Fibroblast of mammary gland (primary cell): ENCODE measurements at regions not wholly inside any gene's neighbourhood (a gene's known extent, or its start where the extent isn't known, plus 50 kb on each side); places are given as distances from the start of the nearest gene placed in this dataset.

Experiments
- DNase-seq: peaks from one replicate; pipeline ENCODE4 v3.0.0-alpha.2; 2010; ENCODE audit warnings: low read depth
- H3K4me3 ChIP-seq: 2 replicates; pipeline ENCODE4 v1.5.1; 2011; ENCODE audit warnings: low read depth, mild to moderate bottlenecking, low read length, moderate library complexity; ENCODE audit not compliant: control insufficient read depth
- CTCF ChIP-seq: conservative IDR thresholded peaks from 2 replicates; pipeline ENCODE4 v1.5.1; 2011; ENCODE audit warnings: low read depth, low read length, inconsistent platforms; ENCODE audit not compliant: control insufficient read depth, insufficient read depth

- peak; percentile 73 for DNase-seq
- TF ChIP-seq CTCF: no peak
- no peak overlapping the region for H3K4me3 ChIP-seq
Observed at GRCh38 chr6:166056637-166057036, 111.0 kb downstream of the TBXT start.

- no peak for DNase-seq
- H3K4me3 ChIP-seq: no peak overlapping the region
- no peak for TF ChIP-seq CTCF
Observed at GRCh38 chr6:166055801-166056200, 111.8 kb downstream of the TBXT start.

GRCh38 chr6:166052837-166053236 is 114.8 kb downstream of the TBXT start:
- no peak for TF ChIP-seq CTCF
- DNase-seq: no peak
- H3K4me3 ChIP-seq: no peak overlapping the region

- H3K4me3 ChIP-seq: no peak overlapping the region
- DNase-seq: no peak
Observed at GRCh38 chr6:166050559-166050958, 117.1 kb downstream of the TBXT start.

GRCh38 chr6:166046982-166047381 is 120.7 kb downstream of the TBXT start:
- DNase-seq: no peak
- no peak overlapping the region for H3K4me3 ChIP-seq
- no peak for TF ChIP-seq CTCF

More at GRCh38 chr6:166050559-166050958, 117.1 kb downstream of the TBXT start:
- no peak for TF ChIP-seq CTCF

- TF ChIP-seq CTCF: no peak
- no peak overlapping the region for H3K4me3 ChIP-seq
- peak; percentile 91 for DNase-seq
Observed at GRCh38 chr6:166046226-166046625, 121.4 kb downstream of the TBXT start.

GRCh38 chr6:166045860-166046200 is 121.8 kb downstream of the TBXT start:
- DNase-seq: no peak
- TF ChIP-seq CTCF: no peak

More at GRCh38 chr6:166045860-166046200, 121.8 kb downstream of the TBXT start:
- no peak overlapping the region for H3K4me3 ChIP-seq
